Fibroblast of lung (primary cell): ENCODE measurements at regions not wholly inside any gene's neighbourhood (a gene's known extent, or its start where the extent isn't known, plus 50 kb on each side); places are given as distances from the start of the nearest gene placed in this dataset.

Experiments
- DNase-seq, 2 donors: peaks; one replicate each; pipeline versions ENCODE4 v3.0.0 to v3.0.0-alpha.2; 2010; ENCODE audit warnings: low read depth in 2 of 2
- H2AFZ ChIP-seq: 2 replicates; pipeline ENCODE4 v1.5.1; 2012; ENCODE audit warnings: low read length, control low read depth, inconsistent platforms
- H3K27ac ChIP-seq: 2 replicates; pipeline ENCODE4 v1.5.1; 2011; ENCODE audit warnings: low read length, control low read depth; ENCODE audit not compliant: insufficient read depth
- H3K27me3 ChIP-seq: 2 replicates; pipeline ENCODE4 v1.5.1; 2011; ENCODE audit warnings: mild to moderate bottlenecking, low read length; ENCODE audit not compliant: control insufficient read depth, insufficient read depth
- H3K36me3 ChIP-seq: 2 replicates; pipeline ENCODE4 v1.5.1; 2011; ENCODE audit warnings: low read length; ENCODE audit not compliant: control insufficient read depth, insufficient read depth
- H3K4me1 ChIP-seq: 2 replicates; pipeline ENCODE4 v1.5.1; 2011; ENCODE audit warnings: low read length; ENCODE audit not compliant: control insufficient read depth, insufficient read depth; ENCODE audit errors: extremely low read depth
- H3K4me2 ChIP-seq: 2 replicates; pipeline ENCODE4 v1.5.1; 2011; ENCODE audit warnings: low read length, control low read depth; ENCODE audit not compliant: insufficient read depth; ENCODE audit errors: extremely low read depth
- H3K4me3 ChIP-seq, 4 experiments: fragments of 200-600 bp in 1 of 4; sonication (generic) in 1 of 4; replicated peaks in 1 of 4; 2 replicates each; pipeline ENCODE4 v1.5.1; 2011 to 2016; ENCODE audit warnings: low read length in 4 of 4, low read depth in 3 of 4, mild to moderate bottlenecking in 3 of 4, control low read depth in 2 of 4, inconsistent platforms in 1 of 4, mixed read lengths in 1 of 4; ENCODE audit not compliant: insufficient read depth in 1 of 4; ENCODE audit errors: control extremely low read depth in 1 of 4
- H3K79me2 ChIP-seq: 2 replicates; pipeline ENCODE4 v1.5.1; 2012; ENCODE audit warnings: mild to moderate bottlenecking, low read length, inconsistent platforms; ENCODE audit not compliant: control insufficient read depth, insufficient read depth
- H3K9ac ChIP-seq: 2 replicates; pipeline ENCODE4 v1.5.1; 2011; ENCODE audit warnings: mild to moderate bottlenecking, low read length, control low read depth; ENCODE audit not compliant: insufficient read depth
- H3K9me3 ChIP-seq: 2 replicates; pipeline ENCODE4 v1.5.1; 2012; ENCODE audit warnings: low read depth, low read length; ENCODE audit not compliant: control insufficient read depth, insufficient read depth
- H4K20me1 ChIP-seq: 2 replicates; pipeline ENCODE4 v1.5.1; 2011; ENCODE audit warnings: low read length; ENCODE audit not compliant: control insufficient read depth, insufficient read depth; ENCODE audit errors: extremely low read depth
- EZH2 ChIP-seq: IDR thresholded peaks from 2 replicates; pipeline ENCODE4 v1.5.1; 2012; ENCODE audit warnings: low read length, control low read depth, mild to moderate bottlenecking; ENCODE audit errors: missing control alignments
- TF ChIP-seq, protein P1 (sequence below), 2 donors: IDR thresholded peaks in 1 of 2; conservative IDR thresholded peaks in 1 of 2; 1 replicate in 1 of 2; 2 replicates in 1 of 2; pipeline ENCODE4 v1.5.1; 2011 to 2012; ENCODE audit warnings: low read length in 2 of 2, control low read depth in 1 of 2, inconsistent platforms in 1 of 2, low read depth in 1 of 2, mild to moderate bottlenecking in 1 of 2

- Histone ChIP-seq H3K27me3 (no peaks in the 10 kb centered on the region), H4K20me1 (no peaks in the 10 kb centered on the region), H2AFZ (no peak overlapping the region), H3K36me3 (no peaks in the 10 kb centered on the region), H3K4me3 (no peak overlapping the region), H3K9ac (no peak overlapping the region), H3K9me3 (no peaks in the 10 kb centered on the region), H3K4me1 (no peaks in the 10 kb centered on the region), H3K79me2 (no peaks in the 10 kb centered on the region), H3K27ac (no peak overlapping the region), H3K4me2 (no peak overlapping the region)
- no peak for DNase-seq
- TF ChIP-seq, protein P1, sequence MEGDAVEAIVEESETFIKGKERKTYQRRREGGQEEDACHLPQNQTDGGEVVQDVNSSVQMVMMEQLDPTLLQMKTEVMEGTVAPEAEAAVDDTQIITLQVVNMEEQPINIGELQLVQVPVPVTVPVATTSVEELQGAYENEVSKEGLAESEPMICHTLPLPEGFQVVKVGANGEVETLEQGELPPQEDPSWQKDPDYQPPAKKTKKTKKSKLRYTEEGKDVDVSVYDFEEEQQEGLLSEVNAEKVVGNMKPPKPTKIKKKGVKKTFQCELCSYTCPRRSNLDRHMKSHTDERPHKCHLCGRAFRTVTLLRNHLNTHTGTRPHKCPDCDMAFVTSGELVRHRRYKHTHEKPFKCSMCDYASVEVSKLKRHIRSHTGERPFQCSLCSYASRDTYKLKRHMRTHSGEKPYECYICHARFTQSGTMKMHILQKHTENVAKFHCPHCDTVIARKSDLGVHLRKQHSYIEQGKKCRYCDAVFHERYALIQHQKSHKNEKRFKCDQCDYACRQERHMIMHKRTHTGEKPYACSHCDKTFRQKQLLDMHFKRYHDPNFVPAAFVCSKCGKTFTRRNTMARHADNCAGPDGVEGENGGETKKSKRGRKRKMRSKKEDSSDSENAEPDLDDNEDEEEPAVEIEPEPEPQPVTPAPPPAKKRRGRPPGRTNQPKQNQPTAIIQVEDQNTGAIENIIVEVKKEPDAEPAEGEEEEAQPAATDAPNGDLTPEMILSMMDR (conservative IDR thresholded peaks at IDR 0.05 in 1 of 2, IDR thresholded peaks at IDR 0.05 in 1 of 2; ENCODE audit: low read depth in 1 of 2, low read length in 2 of 2): no peak
- TF ChIP-seq EZH2: no peak
Measured at GRCh38 chr10:128485701-128486235, 359.5 kb upstream of the MKI67 start.

DNA sequence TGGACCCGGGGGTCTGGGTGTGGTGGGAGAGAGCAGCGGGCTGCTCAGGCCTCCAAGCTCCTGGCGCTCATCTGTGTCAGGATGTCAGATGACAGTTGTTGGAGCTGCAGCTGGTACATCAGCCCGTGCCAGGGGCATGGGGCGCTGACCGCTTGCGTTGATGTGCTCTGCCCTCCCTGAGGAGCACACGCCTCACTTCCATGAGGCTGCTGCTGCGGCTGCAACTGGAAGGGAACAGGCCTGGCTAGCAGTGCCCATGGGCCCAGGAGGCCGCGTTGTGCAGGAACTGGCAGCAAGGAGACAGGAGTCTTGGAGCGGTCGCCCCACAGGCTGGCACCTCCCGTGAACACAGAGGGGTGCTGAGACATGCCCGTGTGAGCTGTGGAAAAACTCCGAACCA, 361.3 kb upstream of the MKI67 start:
- no peak for DNase-seq
- no peak overlapping the region for H2AFZ ChIP-seq

DNA sequence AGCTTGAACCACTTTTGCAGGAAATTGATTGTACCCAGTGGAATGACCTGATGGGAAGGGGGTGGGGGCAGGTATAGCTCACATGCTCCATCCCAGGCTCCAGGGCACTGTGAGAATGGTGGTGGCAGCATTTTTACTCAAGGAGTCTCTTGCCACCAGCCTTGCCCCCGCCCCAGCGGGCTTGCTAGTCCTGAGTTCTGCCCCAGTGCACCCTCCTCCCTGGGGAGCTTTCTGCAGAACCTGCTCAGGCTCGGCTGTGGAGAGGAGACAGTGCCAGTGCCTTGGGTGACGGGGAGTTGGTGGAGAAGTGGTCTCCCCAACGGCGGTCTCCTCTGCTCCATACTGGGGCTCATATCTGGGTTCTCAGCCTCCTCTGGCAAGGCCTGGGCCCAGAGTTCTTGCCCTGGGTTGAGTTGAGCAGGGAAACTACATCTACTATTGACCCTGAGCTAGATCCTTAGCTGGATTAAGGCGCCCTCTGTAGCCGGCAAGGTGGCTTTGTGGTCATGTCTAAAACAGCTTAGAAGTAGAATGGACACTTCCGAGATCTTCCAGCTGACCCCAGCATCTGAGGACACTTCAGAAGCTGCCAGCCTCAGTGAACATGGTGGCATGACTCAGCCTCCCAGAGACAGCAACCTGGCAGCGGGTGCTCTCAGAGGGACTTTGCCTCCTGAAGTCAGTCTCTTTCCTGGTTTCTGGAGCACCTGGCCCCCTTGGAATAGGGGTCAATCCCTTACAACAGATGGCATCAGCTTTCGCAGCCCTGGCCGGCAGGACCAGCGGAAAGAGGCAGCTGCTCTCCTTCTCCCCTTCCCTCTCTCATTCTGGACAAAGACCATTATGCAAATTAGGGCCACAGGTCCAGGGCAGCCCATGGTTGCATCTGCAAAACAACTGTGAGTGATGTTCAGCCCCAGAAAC, 363.4 kb upstream of the MKI67 start:
- no peak overlapping the region for H3K9ac ChIP-seq
- H3K36me3 ChIP-seq: no peaks in the 10 kb centered on the region
- no peak overlapping the region for H2AFZ ChIP-seq
- TF ChIP-seq, protein P1 (conservative IDR thresholded peaks at IDR 0.05 in 1 of 2, IDR thresholded peaks at IDR 0.05 in 1 of 2; ENCODE audit: low read depth in 1 of 2, low read length in 2 of 2): no peak
- TF ChIP-seq EZH2: no peak
- H4K20me1 ChIP-seq: no peaks in the 10 kb centered on the region
- no peaks in the 10 kb centered on the region for H3K27me3 ChIP-seq
- no peaks in the 10 kb centered on the region for H3K4me1 ChIP-seq
- no peak overlapping the region for H3K27ac ChIP-seq
- no peak for DNase-seq
- H3K4me2 ChIP-seq: no peak overlapping the region
- no peak overlapping the region for H3K4me3 ChIP-seq
- H3K79me2 ChIP-seq: no peaks in the 10 kb centered on the region
- H3K9me3 ChIP-seq: no peaks in the 10 kb centered on the region

More for the DNA sequence above, 361.3 kb upstream of the MKI67 start:
- Histone ChIP-seq H3K4me2 (no peak overlapping the region), H3K9ac (no peak overlapping the region), H3K27ac (no peak overlapping the region), H3K27me3 (no peaks in the 10 kb centered on the region), H3K4me1 (no peaks in the 10 kb centered on the region), H3K79me2 (no peaks in the 10 kb centered on the region), H3K9me3 (no peaks in the 10 kb centered on the region), H3K4me3 (no peak overlapping the region), H3K36me3 (no peaks in the 10 kb centered on the region), H4K20me1 (no peaks in the 10 kb centered on the region)
- TF ChIP-seq, protein P1 (conservative IDR thresholded peaks at IDR 0.05 in 1 of 2, IDR thresholded peaks at IDR 0.05 in 1 of 2; ENCODE audit: low read depth in 1 of 2, low read length in 2 of 2): no peak
- TF ChIP-seq EZH2: no peak
